ENCODE measurements at regions not wholly inside any gene's neighbourhood (a gene's known extent, or its start where the extent isn't known, plus 50 kb on each side); places are given as distances from the start of the nearest gene placed in this dataset.
"Not testable (repeated sequence)": the region's sequence is repeated elsewhere in the genome, so short reads cannot be mapped to it uniquely, and the experiment has no call there.

DNA sequence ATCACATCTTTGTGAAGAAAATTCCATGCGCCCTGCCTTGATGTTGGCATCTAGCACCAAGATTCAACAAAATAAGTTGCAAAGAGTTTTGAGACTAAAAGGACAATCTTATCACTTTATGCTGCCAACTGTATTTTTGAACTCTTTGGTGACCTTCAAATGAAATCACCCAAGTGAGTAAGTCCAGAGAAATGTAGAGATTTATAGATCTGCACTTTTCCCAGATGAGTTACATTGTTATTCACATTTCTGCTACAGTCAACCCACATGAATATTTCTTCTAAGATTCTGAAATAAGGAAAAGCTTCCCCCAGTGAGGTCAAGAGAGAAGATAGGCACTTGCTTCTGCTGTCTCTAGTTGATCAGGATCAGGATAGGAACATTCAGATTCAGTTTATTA is 1034.2 kb downstream of the PRIM2 start:
- not testable (repeated sequence) for DNase-seq

- DNase-seq, result not testable (repeated sequence)
These were observed 1041.0 kb downstream of the PRIM2 start for GRCh38 chr6:58358452-58358851.

DNA sequence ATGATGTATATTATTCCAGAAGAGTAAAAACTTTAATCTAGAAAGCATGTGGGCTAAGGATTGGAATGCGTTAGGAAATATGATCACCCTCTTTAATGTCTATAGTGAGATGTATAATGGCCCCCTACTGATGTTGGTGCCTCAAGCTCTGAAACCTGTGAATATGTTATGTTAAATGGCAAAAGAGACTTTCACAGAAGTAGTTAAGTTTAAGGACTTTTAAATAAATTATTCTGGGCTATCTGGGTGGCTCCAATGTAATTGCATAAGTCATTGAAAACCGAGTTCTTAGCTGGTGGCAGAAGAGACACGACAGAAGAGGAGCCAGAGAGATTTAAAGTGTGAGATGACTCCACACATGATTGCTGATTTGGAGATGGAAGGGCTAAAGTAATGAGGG is 1048.4 kb downstream of the PRIM2 start:
- not testable (repeated sequence) for DNase-seq

- DNase-seq, result not testable (repeated sequence)
These were observed 1089.2 kb downstream of the PRIM2 start for GRCh38 chr6:58406659-58407058.

DNA sequence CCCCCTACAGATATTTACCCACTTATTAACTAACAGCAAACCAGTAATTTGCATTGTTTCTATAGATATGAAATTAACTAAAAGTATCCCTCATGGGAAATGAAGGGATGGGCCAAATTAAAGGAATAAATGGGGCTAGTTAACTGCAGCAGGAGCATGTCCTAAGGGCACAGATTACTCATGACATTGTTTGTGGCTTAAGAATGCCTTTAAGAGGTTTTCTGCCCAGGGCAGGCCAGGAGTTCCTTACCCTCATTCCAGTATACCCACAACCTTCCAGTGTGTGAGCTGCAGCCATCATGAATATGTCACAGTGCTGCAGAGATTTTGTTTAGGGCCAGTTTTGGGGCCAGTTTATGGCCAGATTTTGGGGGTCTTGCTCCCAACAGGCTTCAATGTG is 1101.9 kb downstream of the PRIM2 start:
- no peak for DNase-seq

Data from nucleus accumbens (tissue), 56 donors.